GM12878 (cell line): ENCODE measurements at regions not wholly inside any gene's neighbourhood (a gene's known extent, or its start where the extent isn't known, plus 50 kb on each side); places are given as distances from the start of the nearest gene placed in this dataset.

Source experiments
- ATAC-seq: fragments of 200-7000 bp; cut with Tn5 transposase; 3 replicates; pipeline ENCODE4 v1.9.1; 2020; ENCODE audit warnings: mild to moderate bottlenecking, moderate library complexity
- BruUV-seq: library from RNA; stranded (reverse); fragments of 400-500 nt; replicated peaks from 2 replicates; lab custom pipeline; 2021; lab: Mats Ljungman, UMichigan
- CTCF ChIA-PET: fragments of 300-600 bp; sonication (Branson Sonifier 250); formaldehyde crosslinking; extraction: SDS; loops from one replicate; lab custom pipeline; 2021; ENCODE audit warnings: inconsistent platforms; lab: Yijun Ruan, JAX
- POLR2A ChIA-PET: fragments of 350-600 bp; formaldehyde crosslinking; extraction: SDS; loops from one replicate; lab custom pipeline; 2021; ENCODE audit warnings: inconsistent platforms; lab: Charles Lee
- RAD21 ChIA-PET: fragments of 300-600 bp; sonication (Branson Sonifier 250); formaldehyde crosslinking; loops from one replicate; lab custom pipeline; 2023; ENCODE audit warnings: antibody characterized with exemption; ENCODE audit not compliant: unreplicated experiment; lab: Charles Lee
- SMC1A ChIA-PET: fragments of 300-600 bp; sonication (Branson Sonifier 250); formaldehyde crosslinking; loops from one replicate; lab custom pipeline; 2023; ENCODE audit not compliant: unreplicated experiment, uncharacterized antibody; lab: Charles Lee
- DNase-seq: peaks from one replicate; pipeline ENCODE4 v3.0.0-alpha.2; 2011; ENCODE audit warnings: low read depth, low spot score
- FAIRE-seq: peaks from 3 replicates; lab custom pipeline; 2011; peaks lifted over from hg19 to GRCh38; lab: Jason Lieb, UNC
- H2AFZ ChIP-seq: 2 replicates; pipeline ENCODE4 v1.6.0; 2011; ENCODE audit warnings: low read depth, low read length, control low read depth; ENCODE audit not compliant: control insufficient read depth
- H3K27ac ChIP-seq: 2 replicates; pipeline ENCODE4 v1.5.1; 2011; ENCODE audit warnings: control low read depth; ENCODE audit not compliant: control insufficient read depth, insufficient read depth
- H3K27me3 ChIP-seq, 2 experiments: replicated peaks in 1 of 2; 2 replicates each; pipeline versions ENCODE4 v1.6.0 to v1.6.1; 2011; ENCODE audit warnings: low read length in 1 of 2; ENCODE audit not compliant: control insufficient read depth in 2 of 2, insufficient read depth in 2 of 2
- H3K36me3 ChIP-seq, 2 experiments: 2 replicates each; pipeline ENCODE4 v1.5.1; 2011; ENCODE audit warnings: low read length in 1 of 2; ENCODE audit not compliant: control insufficient read depth in 2 of 2, insufficient read depth in 2 of 2
- H3K4me1 ChIP-seq: 2 replicates; pipeline ENCODE4 v1.6.1; 2011; ENCODE audit warnings: mild to moderate bottlenecking, low read length, moderate library complexity, mixed read lengths; ENCODE audit not compliant: control insufficient read depth, insufficient read depth
- H3K4me2 ChIP-seq: 2 replicates; pipeline ENCODE4 v1.6.0; 2011; ENCODE audit warnings: control low read depth; ENCODE audit not compliant: control insufficient read depth, insufficient read depth
- H3K4me3 ChIP-seq: fragments of 200-600 bp; sonication (generic); 2 replicates; pipeline ENCODE4 v1.5.1; 2016
- H3K79me2 ChIP-seq: 2 replicates; pipeline ENCODE4 v1.6.0; 2011; ENCODE audit warnings: low read length; ENCODE audit not compliant: control insufficient read depth, insufficient read depth
- H3K9ac ChIP-seq: 2 replicates; pipeline ENCODE4 v1.8.0; 2011; ENCODE audit warnings: low read length, control low read depth, mixed read lengths; ENCODE audit not compliant: control insufficient read depth, insufficient read depth
- H3K9me3 ChIP-seq: replicated peaks from 3 replicates; pipeline ENCODE4 v1.5.1; 2011; ENCODE audit warnings: mild to moderate bottlenecking, low read length; ENCODE audit not compliant: control insufficient read depth, insufficient read depth
- H4K20me1 ChIP-seq: 2 replicates; pipeline ENCODE4 v1.6.0; 2011; ENCODE audit not compliant: control insufficient read depth, insufficient read depth
- BACH1 ChIP-seq: fragments of 450-650 bp; IDR thresholded peaks from 2 replicates; pipeline ENCODE4 v1.6.1; 2017; ENCODE audit warnings: mild to moderate bottlenecking, borderline replicate concordance
- CHD2 ChIP-seq: IDR thresholded peaks from 2 replicates; pipeline ENCODE4 v1.6.1; 2011; ENCODE audit warnings: low read depth, low read length, improper control_type of control experiment, borderline replicate concordance
- CREM ChIP-seq: IDR thresholded peaks from 2 replicates; pipeline ENCODE4 v1.6.1; 2014; ENCODE audit warnings: antibody characterized with exemption, low read depth
- DPF2 ChIP-seq: fragments of 450-650 bp; IDR thresholded peaks from 2 replicates; pipeline ENCODE4 v1.6.1; 2017; ENCODE audit warnings: mild to moderate bottlenecking
- E2F8 ChIP-seq: fragments of 450-650 bp; IDR thresholded peaks from 2 replicates; pipeline ENCODE4 v1.6.1; 2018; ENCODE audit warnings: mild to moderate bottlenecking, low read depth, moderate library complexity; ENCODE audit not compliant: partially characterized antibody
- EED ChIP-seq: sonication (generic); IDR thresholded peaks from 2 replicates; pipeline ENCODE4 v1.6.1; 2016; ENCODE audit warnings: antibody characterized with exemption, low read depth
- ETV6 ChIP-seq, 2 experiments: fragments of 450-650 bp in 1 of 2; IDR thresholded peaks in 1 of 2; conservative IDR thresholded peaks in 1 of 2; 2 replicates each; pipeline ENCODE4 v1.6.1; 2014; ENCODE audit warnings: antibody characterized with exemption in 1 of 2, borderline replicate concordance in 1 of 2, low read depth in 1 of 2, mild to moderate bottlenecking in 1 of 2, moderate library complexity in 1 of 2
- FOXM1 ChIP-seq: IDR thresholded peaks from 2 replicates; pipeline ENCODE4 v1.6.1; 2012; ENCODE audit warnings: low read depth, mild to moderate bottlenecking, inconsistent platforms, low read length, moderate library complexity
- NFYA ChIP-seq: IDR thresholded peaks from 2 replicates; pipeline ENCODE4 v1.6.1; 2011; ENCODE audit warnings: low read depth, mild to moderate bottlenecking, low read length, improper control_type of control experiment, borderline replicate concordance
- PBX3 ChIP-seq: IDR thresholded peaks from 2 replicates; pipeline ENCODE4 v1.6.1; 2011; ENCODE audit warnings: mild to moderate bottlenecking, low read depth, low read length, moderate library complexity; ENCODE audit not compliant: insufficient replicate concordance
- RCOR1 ChIP-seq: conservative IDR thresholded peaks from 2 replicates; pipeline ENCODE4 v1.6.1; 2012; ENCODE audit warnings: low read depth, low read length, improper control_type of control experiment
- REST ChIP-seq: IDR thresholded peaks from 2 replicates; pipeline ENCODE4 v1.6.1; 2012; ENCODE audit warnings: mild to moderate bottlenecking, low read depth, low read length
- RFX5 ChIP-seq: IDR thresholded peaks from 2 replicates; pipeline ENCODE4 v1.6.1; 2011; ENCODE audit warnings: low read depth, low read length, improper control_type of control experiment
- SMAD5 ChIP-seq: IDR thresholded peaks from 2 replicates; pipeline ENCODE4 v1.6.1; 2016; ENCODE audit warnings: antibody characterized with exemption, low read depth
- SP1 ChIP-seq: IDR thresholded peaks from one replicate; pipeline ENCODE4 v1.6.1; 2011; ENCODE audit warnings: low read depth, low read length
- SREBF1 ChIP-seq: IDR thresholded peaks from 2 replicates; pipeline ENCODE4 v1.6.1; 2012; ENCODE audit warnings: mild to moderate bottlenecking, low read length
- ZNF274 ChIP-seq: IDR thresholded peaks from one replicate; pipeline ENCODE4 v1.8.0; 2011; ENCODE audit not compliant: insufficient read length, insufficient read depth
- ZNF384 ChIP-seq: IDR thresholded peaks from 2 replicates; pipeline ENCODE4 v1.6.1; 2012; ENCODE audit warnings: low read depth, mild to moderate bottlenecking, low read length, improper control_type of control experiment, borderline replicate concordance
- WGBS: methylation state at CpG from one replicate; pipeline ENCODE4 v1.1.6; 2016; ENCODE audit warnings: low lambda C conversion rate; ENCODE audit not compliant: insufficient replicate concordance, insufficient coverage; ENCODE audit errors: missing lambda C conversion rate; 5-methylcytosine and 5-hydroxymethylcytosine counted together
- in situ Hi-C: fragments of 300-500 bp; cut with MboI; formaldehyde crosslinking; loops from 9 replicates; pipeline ENCODE4 v1.14.3; 2018; ENCODE audit warnings: mixed read lengths
- intact Hi-C: fragments of 100-400 bp; cut with micrococcal nuclease; formaldehyde crosslinking; loops from one replicate; pipeline ENCODE4 v1.14.2; 2022; ENCODE audit not compliant: unreplicated experiment

GRCh38 chr3:106678657-106679390, 698.4 kb upstream of the CCDC54 start:
- Histone ChIP-seq H3K9me3 (no peaks in the 10 kb centered on the region), H4K20me1 (no peaks in the 10 kb centered on the region), H2AFZ (no peak overlapping the region), H3K27me3 (no peaks in the 10 kb centered on the region), H3K4me3 (no peak overlapping the region), H3K4me1 (no peaks in the 10 kb centered on the region), H3K4me2 (no peak overlapping the region), H3K36me3 (no peaks in the 10 kb centered on the region), H3K9ac (no peak overlapping the region), H3K79me2 (no peaks in the 10 kb centered on the region), H3K27ac (no peak overlapping the region)
- no peak for FAIRE-seq
- in situ Hi-C loops: no loop called here
- DNase-seq: no peak
- ChIA-PET SMC1A (no interaction called here), POLR2A (no interaction called here), CTCF (no interaction called here), RAD21 (no interaction called here)
- TF ChIP-seq E2F8 (no peak), ETV6 (conservative IDR thresholded peaks at IDR 0.05 in 1 of 2, IDR thresholded peaks at IDR 0.05 in 1 of 2; ENCODE audit: borderline replicate concordance in 1 of 2, low read depth in 1 of 2) (no peak), SREBF1 (no peak), ZNF274 (no peak), CREM (no peak), FOXM1 (no peak), SMAD5 (no peak), BACH1 (no peak), NFYA (no peak), RCOR1 (no peak), EED (no peak), CHD2 (no peak), REST (no peak), RFX5 (no peak), PBX3 (no peak), ZNF384 (no peak), DPF2 (no peak), SP1 (no peak)
- no TSS peak for BruUV-seq
- no peak for ATAC-seq
- intact Hi-C loops: no loop called here
- WGBS: 43% methylated on average over 12 of the region's 12 CpGs
